NAMALWA (cell line): ENCODE measurements at regions not wholly inside any gene's neighbourhood (a gene's known extent, or its start where the extent isn't known, plus 50 kb on each side); places are given as distances from the start of the nearest gene placed in this dataset.

Experiments used
- DNase-seq: peaks from one replicate; pipeline ENCODE4 v3.0.0-alpha.2; 2015; ENCODE audit warnings: low spot score

- no peak for DNase-seq
These were observed 765.4 kb upstream of the NR2F2 start for GRCh38 chr15:95565016-95565600.

DNA sequence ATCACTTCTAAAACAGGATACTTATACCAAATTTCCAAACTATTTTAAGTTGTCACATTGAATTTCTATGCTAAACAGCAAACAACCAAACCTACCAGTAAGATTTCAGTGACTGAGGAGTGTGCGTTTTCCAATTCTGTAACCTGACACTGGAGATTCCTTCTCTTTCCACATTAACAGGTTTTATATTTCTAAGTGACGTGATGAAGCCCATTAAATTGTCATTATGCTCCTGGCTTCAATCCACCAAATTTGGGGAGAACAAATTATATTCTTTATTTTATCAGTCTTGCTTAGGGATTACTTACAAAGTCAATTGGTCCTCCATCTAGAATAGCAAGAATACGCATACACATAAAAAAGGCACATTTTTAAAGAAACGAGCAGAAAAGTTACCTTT is 764.8 kb upstream of the NR2F2 start:
- DNase-seq: no peak

- DNase-seq: no peak
These were observed 762.8 kb upstream of the NR2F2 start for GRCh38 chr15:95567686-95568085.

DNA sequence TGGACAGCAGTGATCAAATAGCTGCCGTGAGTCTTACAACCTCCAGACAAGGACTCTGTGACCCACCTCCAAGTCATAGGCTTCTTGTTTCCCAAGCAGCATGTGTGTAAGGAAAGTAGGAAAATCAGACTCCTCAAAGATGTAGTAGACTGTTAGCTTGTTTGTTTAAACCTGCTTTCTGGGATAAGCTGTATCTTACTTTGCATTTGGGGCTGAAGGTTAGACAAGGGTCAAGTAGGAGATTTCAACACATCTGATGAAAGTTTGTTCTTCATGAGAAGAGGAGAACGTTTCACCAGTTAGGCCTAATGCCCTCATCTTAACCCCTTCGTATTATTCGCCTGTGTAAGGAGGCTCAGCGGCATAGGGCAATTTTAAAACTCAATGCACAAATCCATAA is 756.4 kb upstream of the NR2F2 start:
- no peak for DNase-seq

DNA sequence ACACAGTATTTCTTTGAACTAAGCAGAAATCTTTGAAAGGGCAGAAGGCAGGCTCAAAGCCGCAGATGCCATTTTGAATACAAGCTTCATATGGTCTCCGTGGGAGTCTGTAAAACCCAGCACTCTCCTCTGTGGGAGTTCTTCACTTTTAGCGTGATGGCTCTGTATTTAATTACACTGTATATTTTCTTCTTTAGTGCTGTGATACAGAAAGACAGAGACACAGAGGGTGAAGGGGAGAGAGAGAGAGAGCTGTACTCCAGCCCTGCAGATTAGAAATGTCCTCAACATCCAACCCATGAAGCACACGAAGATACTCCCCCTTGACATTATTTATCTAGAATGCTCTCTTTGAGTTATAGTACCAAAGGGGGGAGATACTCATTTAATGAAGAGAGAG is 752.6 kb upstream of the NR2F2 start:
- no peak for DNase-seq

- no peak for DNase-seq
These were observed 750.4 kb upstream of the NR2F2 start for GRCh38 chr15:95580121-95580520.

DNA sequence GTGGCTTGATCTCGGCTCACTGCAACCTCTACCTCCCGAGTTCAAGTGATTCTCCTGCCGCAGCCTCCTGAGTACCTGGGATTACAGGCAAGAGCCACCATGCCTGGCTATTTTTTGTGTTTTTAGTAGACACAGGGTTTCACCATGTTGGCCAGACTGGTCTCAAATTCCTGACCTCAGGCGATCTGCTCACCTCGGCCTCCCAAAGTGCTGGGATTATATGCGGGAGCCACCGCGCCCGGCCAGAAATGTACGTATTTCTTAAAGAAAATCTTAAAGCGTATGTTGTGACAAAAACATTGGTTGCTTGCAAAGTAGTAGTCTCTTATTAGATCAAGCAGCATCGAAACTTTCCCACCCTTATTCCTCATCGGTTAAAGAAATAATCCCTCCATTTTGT is 748.9 kb upstream of the NR2F2 start:
- no peak for DNase-seq

- no peak for DNase-seq
These were observed 746.4 kb upstream of the NR2F2 start for GRCh38 chr15:95584088-95584487.

DNA sequence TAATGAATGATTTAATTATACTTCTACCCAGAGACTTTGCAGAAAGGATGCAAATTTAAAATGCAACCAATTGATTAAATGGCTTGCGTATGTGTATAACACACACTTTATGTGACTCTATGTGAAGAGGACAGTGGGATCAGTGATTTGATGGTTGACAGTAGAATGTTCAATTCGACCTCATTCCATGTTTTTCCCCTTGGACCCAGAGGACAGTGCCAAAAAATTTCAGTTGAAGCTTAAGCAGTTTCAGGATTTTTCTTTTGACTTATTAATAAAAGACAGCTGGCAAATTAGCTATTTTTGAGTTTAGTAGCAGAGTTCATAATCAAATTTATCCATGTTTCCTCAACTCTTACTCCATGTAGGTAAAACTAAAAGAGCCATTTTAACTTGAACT is 742.4 kb upstream of the NR2F2 start:
- no peak for DNase-seq

GRCh38 chr15:95590533-95591044 is 739.9 kb upstream of the NR2F2 start:
- DNase-seq: no peak

- DNase-seq: no peak
These were observed 739.2 kb upstream of the NR2F2 start for GRCh38 chr15:95591270-95591669.

DNA sequence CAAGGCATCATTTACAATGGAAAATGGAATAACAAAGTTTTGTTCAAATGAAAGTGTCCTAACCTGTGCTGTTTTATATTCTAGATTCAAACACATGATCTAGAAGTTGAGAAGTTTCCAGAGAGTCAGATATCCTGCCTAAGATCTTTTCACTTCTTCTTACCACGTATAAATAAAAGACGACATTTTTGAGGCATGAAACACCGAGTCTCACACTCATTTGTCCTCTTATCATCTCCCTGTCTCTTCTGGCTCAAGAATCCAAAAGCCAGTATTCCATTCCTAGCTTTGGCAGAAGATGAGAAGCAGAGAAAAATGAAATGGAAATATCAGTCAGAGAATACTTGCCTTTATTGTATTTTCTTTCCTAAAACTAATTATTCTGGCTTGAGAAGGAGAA is 738.6 kb upstream of the NR2F2 start:
- no peak for DNase-seq

DNA sequence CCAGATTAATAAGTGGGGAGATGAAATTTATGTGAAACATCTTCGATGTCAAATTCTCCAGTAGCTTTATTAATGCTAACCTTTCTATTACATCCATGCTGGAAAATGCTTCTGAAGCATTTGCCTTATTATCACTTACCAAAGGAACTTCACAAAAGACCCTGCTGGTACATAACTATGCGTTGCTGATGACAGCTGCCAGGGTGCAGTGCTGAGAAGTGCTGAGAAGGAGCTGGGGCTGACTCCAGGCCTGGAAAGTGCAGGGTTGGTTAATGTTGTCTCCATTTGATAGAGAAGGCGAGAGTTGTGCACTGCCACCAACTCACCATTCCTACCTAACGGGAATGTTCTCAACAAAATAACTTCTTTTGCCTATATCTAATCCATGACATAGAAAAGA is 736.0 kb upstream of the NR2F2 start:
- DNase-seq: no peak

- DNase-seq: no peak
These were observed 734.7 kb upstream of the NR2F2 start for GRCh38 chr15:95595759-95596158.

DNA sequence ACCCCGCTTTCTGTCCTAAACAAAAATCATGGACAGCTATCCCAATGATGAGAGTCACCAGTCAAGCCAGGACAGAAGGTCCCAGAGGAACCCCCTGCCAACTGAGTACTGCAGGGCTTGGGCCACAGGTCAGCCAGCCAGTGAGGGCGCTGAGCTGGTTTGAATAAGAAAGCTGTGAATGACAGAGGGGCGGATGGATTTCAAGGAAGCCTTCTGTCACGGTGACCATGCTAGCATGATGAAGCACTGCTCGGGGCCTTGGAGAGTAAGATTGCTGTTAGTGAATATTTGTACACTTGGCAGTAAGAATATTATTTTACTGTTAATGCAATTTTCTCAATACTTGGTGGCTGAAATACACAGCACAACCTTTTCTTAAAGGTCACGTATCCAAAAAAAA is 734.0 kb upstream of the NR2F2 start:
- DNase-seq: no peak

DNA sequence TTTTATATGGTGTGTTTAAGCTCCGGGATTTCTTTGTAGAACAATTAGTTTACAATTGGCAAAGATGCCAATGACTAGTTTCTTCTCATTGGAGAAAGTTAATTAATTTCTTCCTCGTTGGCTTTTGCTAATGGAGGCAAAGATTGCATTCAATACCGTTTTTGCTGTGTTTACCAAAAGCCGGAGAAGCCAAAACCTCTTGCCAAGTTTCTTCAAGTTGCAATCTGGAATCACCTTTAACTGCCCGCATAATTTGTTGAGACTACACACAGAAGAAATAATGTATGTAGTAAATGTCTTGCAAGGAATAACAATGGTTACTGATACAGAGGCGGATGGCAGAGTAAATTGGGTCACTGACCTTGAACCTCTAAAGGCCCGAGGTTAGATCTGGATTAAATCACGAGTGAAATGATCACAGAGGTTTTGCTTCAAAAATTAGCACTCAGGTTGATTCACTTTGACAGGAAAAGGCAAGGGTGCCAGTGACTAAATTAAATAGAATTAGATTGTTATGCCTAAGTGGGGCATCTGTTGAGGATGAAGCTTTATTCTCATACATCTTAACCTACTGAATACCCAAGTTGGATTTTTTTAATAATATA is 732.1 kb upstream of the NR2F2 start:
- no peak for DNase-seq

DNA sequence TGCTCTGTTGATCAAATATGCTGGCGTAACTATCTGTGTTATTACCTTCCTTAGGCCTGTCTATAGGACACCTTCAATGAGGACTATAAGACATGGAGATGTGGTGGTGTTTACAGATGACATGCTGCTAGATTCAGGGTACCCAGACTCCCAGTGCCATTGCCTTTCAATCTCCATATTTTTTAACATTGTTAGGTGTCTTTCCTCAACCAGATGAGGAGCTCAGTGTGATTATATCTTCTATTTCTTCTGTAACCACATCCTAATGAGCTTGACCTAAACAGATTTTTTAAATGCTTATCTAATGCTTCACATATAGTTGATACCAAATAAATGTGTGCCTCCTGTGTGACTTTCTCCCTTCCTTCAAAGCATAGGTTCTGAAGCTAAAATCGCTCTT is 730.1 kb upstream of the NR2F2 start:
- DNase-seq: no peak

GRCh38 chr15:95600884-95601283 is 729.6 kb upstream of the NR2F2 start:
- DNase-seq: no peak

- no peak for DNase-seq
These were observed 729.0 kb upstream of the NR2F2 start for GRCh38 chr15:95601525-95601924.

GRCh38 chr15:95603802-95604201 is 726.7 kb upstream of the NR2F2 start:
- DNase-seq: no peak

GRCh38 chr15:95604634-95605036 is 725.9 kb upstream of the NR2F2 start:
- DNase-seq: no peak

GRCh38 chr15:95605098-95605497 is 725.4 kb upstream of the NR2F2 start:
- DNase-seq: no peak

DNA sequence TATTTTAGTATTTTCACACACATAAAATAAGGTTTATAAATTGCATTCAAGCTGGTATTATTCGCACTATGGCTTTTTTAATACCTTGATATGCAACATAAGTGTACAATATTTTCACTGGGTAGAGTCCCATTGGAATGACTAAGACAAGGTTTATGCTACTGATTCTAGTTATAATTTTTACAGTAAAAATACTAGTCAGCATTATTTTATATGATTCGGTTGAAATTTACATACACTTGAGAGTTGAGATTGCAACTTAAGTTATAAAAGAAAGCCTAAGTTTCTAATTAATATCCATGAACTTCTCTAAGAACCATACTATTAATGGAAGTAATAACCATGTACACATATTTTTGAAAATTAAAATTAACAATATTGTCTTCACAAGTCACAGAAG is 723.9 kb upstream of the NR2F2 start:
- no peak for DNase-seq

- DNase-seq: no peak
These were observed 722.1 kb upstream of the NR2F2 start for GRCh38 chr15:95608371-95608770.
